H1 (cell line): ENCODE measurements at regions not wholly inside any gene's neighbourhood (a gene's known extent, or its start where the extent isn't known, plus 50 kb on each side); places are given as distances from the start of the nearest gene placed in this dataset.

Experiments used
- CTCF ChIA-PET: fragments of 300-600 bp; sonication (Branson Sonifier 250); formaldehyde crosslinking; loops from one replicate; lab custom pipeline; 2021; ENCODE audit not compliant: partially characterized antibody; lab: Charles Lee
- POLR2A ChIA-PET: fragments of 300-600 bp; sonication (Branson Sonifier 250); formaldehyde crosslinking; loops from one replicate; lab custom pipeline; 2021; ENCODE audit warnings: inconsistent platforms; ENCODE audit not compliant: partially characterized antibody; lab: Charles Lee
- DNase-seq, 2 experiments: peaks; one replicate each; pipeline versions ENCODE4 v3.0.0 to v3.0.0-alpha.2; 2010 to 2022; ENCODE audit warnings: low spot score in 2 of 2, low read depth in 1 of 2, mixed read lengths in 1 of 2
- FAIRE-seq: peaks from 2 replicates; lab custom pipeline; 2011; peaks lifted over from hg19 to GRCh38; lab: Jason Lieb, UNC
- H2AFZ ChIP-seq: 2 replicates; pipeline ENCODE4 v1.8.1; 2012; ENCODE audit warnings: low read length, inconsistent platforms
- H2AK5ac ChIP-seq: 2 replicates; pipeline ENCODE4 v1.6.1; 2013; ENCODE audit warnings: low read depth, low read length
- H2BK120ac ChIP-seq: replicated peaks from 2 replicates; pipeline ENCODE3; 2013; ENCODE audit warnings: low read depth, low read length, inconsistent platforms
- H2BK12ac ChIP-seq: 2 replicates; pipeline ENCODE4 v1.6.1; 2013; ENCODE audit warnings: low read depth, low read length
- H2BK15ac ChIP-seq: 2 replicates; pipeline ENCODE4 v1.6.1; 2013; ENCODE audit warnings: low read length
- H2BK20ac ChIP-seq: 2 replicates; pipeline ENCODE4 v1.6.1; 2013; ENCODE audit warnings: low read length
- H2BK5ac ChIP-seq: 2 replicates; pipeline ENCODE4 v1.6.1; 2013; ENCODE audit warnings: low read depth, low read length
- H3K14ac ChIP-seq: 2 replicates; pipeline ENCODE4 v1.6.1; 2013; ENCODE audit warnings: inconsistent platforms; ENCODE audit not compliant: insufficient read length
- H3K18ac ChIP-seq: 2 replicates; pipeline ENCODE4 v1.6.1; 2013; ENCODE audit warnings: low read length; ENCODE audit errors: extremely low read depth
- H3K23ac ChIP-seq: 2 replicates; pipeline ENCODE4 v1.6.1; 2013; ENCODE audit warnings: inconsistent platforms; ENCODE audit not compliant: insufficient read length
- H3K23me2 ChIP-seq: 2 replicates; pipeline ENCODE4 v1.6.1; 2013; ENCODE audit warnings: low read depth, low read length
- H3K27ac ChIP-seq: 2 replicates; pipeline ENCODE4 v1.6.1; 2011; ENCODE audit warnings: low read depth, low read length, inconsistent platforms
- H3K27me3 ChIP-seq, 4 experiments: replicated peaks in 1 of 4; 1 replicate in 1 of 4; 2 replicates in 3 of 4; pipeline versions ENCODE4 v1.6.1 to v1.8.1; 2011 to 2013; ENCODE audit warnings: low read length in 3 of 4, mild to moderate bottlenecking in 3 of 4, inconsistent platforms in 2 of 4, mixed read lengths in 2 of 4, moderate library complexity in 1 of 4; ENCODE audit not compliant: control insufficient read depth in 3 of 4, insufficient read depth in 3 of 4; ENCODE audit errors: extremely low read depth in 1 of 4
- H3K36me3 ChIP-seq, 4 experiments: 2 replicates each; pipeline versions ENCODE4 v1.6.1 to v1.8.1; 2011 to 2013; ENCODE audit warnings: mild to moderate bottlenecking in 4 of 4, low read length in 3 of 4, moderate library complexity in 2 of 4, control low read depth in 1 of 4, inconsistent platforms in 1 of 4; ENCODE audit not compliant: insufficient read depth in 4 of 4, control insufficient read depth in 2 of 4
- H3K4ac ChIP-seq: replicated peaks from 2 replicates; pipeline ENCODE3; 2013; ENCODE audit warnings: low read length, low read depth, mixed read lengths, inconsistent platforms; ENCODE audit not compliant: insufficient read length
- H3K4me1 ChIP-seq, 4 experiments: replicated peaks in 1 of 4; 1 replicate in 1 of 4; 2 replicates in 3 of 4; pipeline versions ENCODE4 v1.6.1 to v1.8.1; 2011 to 2013; ENCODE audit warnings: low read length in 3 of 4, inconsistent platforms in 2 of 4, mixed read lengths in 1 of 4; ENCODE audit not compliant: insufficient read depth in 4 of 4, control insufficient read depth in 3 of 4
- H3K4me2 ChIP-seq, 2 experiments: 2 replicates each; pipeline versions ENCODE4 v1.6.1 to v1.8.1; 2011 to 2013; ENCODE audit warnings: low read depth in 2 of 2, low read length in 2 of 2, control low read depth in 1 of 2, inconsistent platforms in 1 of 2, mild to moderate bottlenecking in 1 of 2; ENCODE audit not compliant: insufficient read depth in 1 of 2
- H3K4me3 ChIP-seq, 4 experiments: fragments of 200-600, 300-600 bp in 1 of 4; sonication (generic), shearing (Covaris generic), sonication (Bioruptor Twin) in 1 of 4; 2 replicates each; pipeline versions ENCODE4 v1.5.1 to v1.8.1; 2011 to 2016; ENCODE audit warnings: low read length in 4 of 4, low read depth in 3 of 4, control low read depth in 2 of 4, inconsistent platforms in 2 of 4, mild to moderate bottlenecking in 2 of 4, mixed read lengths in 1 of 4, moderate library complexity in 1 of 4; ENCODE audit not compliant: insufficient read depth in 2 of 4; ENCODE audit errors: extremely low read depth in 1 of 4
- H3K56ac ChIP-seq: replicated peaks from 2 replicates; pipeline ENCODE3; 2013; ENCODE audit warnings: low read depth, mild to moderate bottlenecking, mixed read lengths, low read length, inconsistent platforms; ENCODE audit not compliant: insufficient read length
- H3K79me1 ChIP-seq: 2 replicates; pipeline ENCODE4 v1.6.1; 2013; ENCODE audit warnings: low read depth, low read length, control low read depth
- H3K79me2 ChIP-seq, 2 experiments: 2 replicates each; pipeline versions ENCODE4 v1.6.1 to v1.8.1; 2012 to 2013; ENCODE audit warnings: low read length in 2 of 2, mild to moderate bottlenecking in 2 of 2, inconsistent platforms in 1 of 2; ENCODE audit not compliant: insufficient read depth in 2 of 2, control insufficient read depth in 1 of 2
- H3K9ac ChIP-seq, 4 experiments: replicated peaks in 1 of 4; 1 replicate in 1 of 4; 2 replicates in 3 of 4; pipeline versions ENCODE4 v1.6.1 to v1.8.1; 2011 to 2013; ENCODE audit warnings: low read depth in 3 of 4, low read length in 3 of 4, control low read depth in 2 of 4, mild to moderate bottlenecking in 2 of 4, moderate library complexity in 2 of 4, inconsistent platforms in 1 of 4; ENCODE audit errors: extremely low read depth in 1 of 4
- H3K9me3 ChIP-seq, 2 experiments: 2 replicates each; pipeline versions ENCODE4 v1.6.1 to v1.8.1; 2012 to 2013; ENCODE audit warnings: mild to moderate bottlenecking in 2 of 2, moderate library complexity in 2 of 2, control low read depth in 1 of 2, inconsistent platforms in 1 of 2, low read depth in 1 of 2, low read length in 1 of 2, mixed read lengths in 1 of 2; ENCODE audit not compliant: insufficient read depth in 2 of 2
- H4K20me1 ChIP-seq, 2 experiments: replicated peaks in 1 of 2; 2 replicates each; pipeline versions ENCODE3 to v1.8.1; 2011 to 2013; ENCODE audit warnings: inconsistent platforms in 2 of 2, low read length in 2 of 2, mild to moderate bottlenecking in 1 of 2; ENCODE audit not compliant: insufficient read depth in 2 of 2, control insufficient read depth in 1 of 2
- H4K5ac ChIP-seq: 2 replicates; pipeline ENCODE4 v1.6.1; 2013; ENCODE audit warnings: low read length, low read depth, mixed read lengths, inconsistent platforms; ENCODE audit not compliant: insufficient read length
- H4K8ac ChIP-seq: 2 replicates; pipeline ENCODE4 v1.8.0; 2013; ENCODE audit warnings: mild to moderate bottlenecking, moderate library complexity, low read length, inconsistent platforms; ENCODE audit not compliant: insufficient read depth; ENCODE audit errors: extremely low read depth
- H4K91ac ChIP-seq: replicated peaks from 2 replicates; pipeline ENCODE3; 2013; ENCODE audit warnings: low read length, mixed read lengths, inconsistent platforms; ENCODE audit not compliant: insufficient read length
- BCL11A ChIP-seq, 2 experiments: IDR thresholded peaks; one replicate each; pipeline ENCODE4 v1.6.1; 2011; ENCODE audit warnings: low read depth in 2 of 2, low read length in 2 of 2, mild to moderate bottlenecking in 2 of 2
- HDAC6 ChIP-seq: IDR thresholded peaks from one replicate; pipeline ENCODE4 v1.7.1; 2012; ENCODE audit warnings: low read depth, mild to moderate bottlenecking, inconsistent platforms, low read length, moderate library complexity
- NANOG ChIP-seq: IDR thresholded peaks from 2 replicates; pipeline ENCODE4 v1.6.1; 2011; ENCODE audit warnings: low read length, low read depth, mild to moderate bottlenecking, inconsistent platforms; ENCODE audit not compliant: insufficient read depth, poor library complexity, severe bottlenecking
- NRF1 ChIP-seq: IDR thresholded peaks from 2 replicates; pipeline ENCODE4 v1.6.1; 2011; ENCODE audit warnings: mild to moderate bottlenecking, low read depth, low read length, improper control_type of control experiment
- RAD21 ChIP-seq, 2 experiments: IDR thresholded peaks in 1 of 2; conservative IDR thresholded peaks in 1 of 2; 2 replicates each; pipeline ENCODE4 v1.6.1; 2011; ENCODE audit warnings: low read depth in 2 of 2, low read length in 2 of 2, improper control_type of control experiment in 1 of 2, inconsistent platforms in 1 of 2, mild to moderate bottlenecking in 1 of 2, moderate library complexity in 1 of 2
- RFX5 ChIP-seq: IDR thresholded peaks from 2 replicates; pipeline ENCODE4 v1.6.1; 2011; ENCODE audit warnings: low read depth, low read length, improper control_type of control experiment, borderline replicate concordance
- SP1 ChIP-seq: IDR thresholded peaks from 2 replicates; pipeline ENCODE4 v1.6.1; 2011; ENCODE audit warnings: low read depth, low read length
- SP4 ChIP-seq: IDR thresholded peaks from 2 replicates; pipeline ENCODE4 v1.6.1; 2012; ENCODE audit warnings: low read length, inconsistent platforms
- SUZ12 ChIP-seq: fragments of 200-600 bp; sonication (generic); IDR thresholded peaks from 2 replicates; pipeline ENCODE4 v1.6.1; 2012; ENCODE audit warnings: mild to moderate bottlenecking, inconsistent platforms, low read length, moderate library complexity, mixed read lengths
- TBP ChIP-seq: IDR thresholded peaks from 2 replicates; pipeline ENCODE4 v1.6.1; 2011; ENCODE audit warnings: low read depth, low read length, improper control_type of control experiment
- TEAD4 ChIP-seq: IDR thresholded peaks from 2 replicates; pipeline ENCODE4 v1.6.1; 2012; ENCODE audit warnings: low read depth, low read length, inconsistent platforms, mixed read lengths
- WGBS, 2 experiments: shearing (Covaris generic) in 1 of 2; methylation state at CpG; one replicate each; pipeline versions ENCODE4 v1.1.6 to v1.1.7; 2013 to 2015; ENCODE audit warnings: low lambda C conversion rate in 2 of 2, mixed read lengths in 2 of 2, inconsistent platforms in 1 of 2, low coverage in 1 of 2, missing lambda C conversion rate in 1 of 2; ENCODE audit not compliant: insufficient replicate concordance in 2 of 2, insufficient coverage in 1 of 2, insufficient read length in 1 of 2; ENCODE audit errors: extremely low coverage in 1 of 2, missing lambda C conversion rate in 1 of 2; 5-methylcytosine and 5-hydroxymethylcytosine counted together

- ChIA-PET CTCF (interaction anchor here (0.8 to 1.1 kb wide), 2 partner anchors 13 to 96 kb away, joined by 3 read pairs; no protein-coding TSS in a partner anchor), POLR2A (no interaction called here)
- no peak overlapping the region for H2BK5ac ChIP-seq
- H2BK20ac ChIP-seq = no peak overlapping the region
- H3K79me1 ChIP-seq = no peaks in the 10 kb centered on the region
- H2BK12ac ChIP-seq = no peak overlapping the region
- H3K14ac ChIP-seq = no peak overlapping the region
- H3K4me2 ChIP-seq = no peak overlapping the region
- H4K5ac ChIP-seq = no peak overlapping the region
- no peaks in the 10 kb centered on the region for H3K27me3 ChIP-seq
- H3K18ac ChIP-seq = no peak overlapping the region
- DNase-seq = no peak
- H3K23ac ChIP-seq = no peak overlapping the region
- no peak overlapping the region for H2AK5ac ChIP-seq
- H3K4me3 ChIP-seq = no peak overlapping the region
- no peaks in the 10 kb centered on the region for H3K36me3 ChIP-seq
- no peak for FAIRE-seq
- no peak overlapping the region for H3K56ac ChIP-seq
- no peaks in the 10 kb centered on the region for H3K79me2 ChIP-seq
- no peaks in the 10 kb centered on the region for H3K23me2 ChIP-seq
- WGBS, 2 experiments = 83% methylated on average over 26 of the region's 26 CpGs; no CpG with 5 or more reads in 1 of the 2 experiments
- no peak overlapping the region for H2AFZ ChIP-seq
- TF ChIP-seq TEAD4 (no peak), NRF1 (no peak), NANOG (no peak), RFX5 (no peak), RAD21 (IDR thresholded peaks at IDR 0.05 in 1 of 2, conservative IDR thresholded peaks at IDR 0.05 in 1 of 2; ENCODE audit: low read depth in 2 of 2, low read length in 2 of 2) (no peak), SUZ12 (no peak), BCL11A (IDR thresholded peaks at IDR 0.05; ENCODE audit: low read depth in 2 of 2, low read length in 2 of 2) (no peak), SP1 (no peak), HDAC6 (no peak), SP4 (no peak), TBP (no peak)
- no peaks in the 10 kb centered on the region for H4K20me1 ChIP-seq
- H4K8ac ChIP-seq = no peak overlapping the region
- H2BK15ac ChIP-seq = no peak overlapping the region
- no peak overlapping the region for H3K4ac ChIP-seq
- H3K27ac ChIP-seq = no peak overlapping the region
- no peaks in the 10 kb centered on the region for H3K9me3 ChIP-seq
- H4K91ac ChIP-seq = no peak overlapping the region
- H3K9ac ChIP-seq = no peak overlapping the region
- H2BK120ac ChIP-seq = no peak overlapping the region
- peaks cover 3 to 9% (median 8%) of the 10 kb centered on the region in 4 experiments; a peak in 5 of 7 replicates for H3K4me1 ChIP-seq
Observed at GRCh38 chr18:79625924-79626561, 53.6 kb upstream of the CTDP1 start.
